Calu3 (cell line): ENCODE measurements at regions not wholly inside any gene's neighbourhood (a gene's known extent, or its start where the extent isn't known, plus 50 kb on each side); places are given as distances from the start of the nearest gene placed in this dataset.

ENCODE experiments used
- BruUV-seq: library from RNA; stranded (reverse); fragments of 400-500 nt; replicated peaks from 2 replicates; lab custom pipeline; 2021; lab: Mats Ljungman, UMichigan
- CTCF ChIA-PET: fragments of 300-600 bp; sonication (Branson Sonifier 250); formaldehyde crosslinking; loops from one replicate; lab custom pipeline; 2022; ENCODE audit warnings: antibody characterized with exemption; lab: Charles Lee
- DNase-seq: peaks from one replicate; pipeline ENCODE4 v3.0.0; 2022
- H3K27ac Mint-ChIP-seq: one replicate; pipeline ENCODE4 v1.8.0; 2022; ENCODE audit warnings: mixed read lengths; ENCODE audit not compliant: unreplicated experiment
- H3K27me3 Mint-ChIP-seq: one replicate; pipeline ENCODE4 v1.8.0; 2022; ENCODE audit warnings: mixed read lengths; ENCODE audit not compliant: unreplicated experiment
- H3K36me3 Mint-ChIP-seq: one replicate; pipeline ENCODE4 v1.8.0; 2022; ENCODE audit warnings: mild to moderate bottlenecking, moderate library complexity, mixed read lengths; ENCODE audit not compliant: insufficient read depth, unreplicated experiment
- H3K4me1 Mint-ChIP-seq: one replicate; pipeline ENCODE4 v1.8.0; 2022; ENCODE audit warnings: mild to moderate bottlenecking, low read depth, mixed read lengths; ENCODE audit not compliant: unreplicated experiment
- H3K4me3 Mint-ChIP-seq: one replicate; pipeline ENCODE4 v1.8.0; 2022; ENCODE audit warnings: mild to moderate bottlenecking, low read depth, moderate library complexity, mixed read lengths; ENCODE audit not compliant: unreplicated experiment
- H3K9me3 Mint-ChIP-seq: one replicate; pipeline ENCODE4 v1.8.0; 2022; ENCODE audit warnings: low read depth, mixed read lengths; ENCODE audit not compliant: unreplicated experiment
- CTCF ChIP-seq: fragments of 200-600 bp; IDR thresholded peaks from one replicate; pipeline ENCODE4 v1.8.0; 2022; ENCODE audit warnings: antibody characterized with exemption; ENCODE audit not compliant: unreplicated experiment
- intact Hi-C: fragments of 100-400 bp; cut with micrococcal nuclease; formaldehyde crosslinking; loops from one replicate; pipeline ENCODE4 v1.10.0; 2022; ENCODE audit not compliant: unreplicated experiment

- CTCF ChIA-PET: interaction anchor here (0.6 kb wide), 1 partner anchor 360 kb away, joined by 3 read pairs; no protein-coding TSS in a partner anchor
- Mint-ChIP-seq H3K4me1 (no peaks in the 10 kb centered on the region), H3K27ac (no peak overlapping the region), H3K36me3 (no peaks in the 10 kb centered on the region), H3K4me3 (no peak overlapping the region), H3K9me3 (no peaks in the 10 kb centered on the region), H3K27me3 (peaks cover 43% of the 10 kb centered on the region)
- intact Hi-C loops: no loop called here
- TF ChIP-seq CTCF: no peak
- DNase-seq: no peak
- no TSS peak for BruUV-seq
Observed at GRCh38 chr2:10234409-10235094, 68.2 kb upstream of the HPCAL1 start.

DNA sequence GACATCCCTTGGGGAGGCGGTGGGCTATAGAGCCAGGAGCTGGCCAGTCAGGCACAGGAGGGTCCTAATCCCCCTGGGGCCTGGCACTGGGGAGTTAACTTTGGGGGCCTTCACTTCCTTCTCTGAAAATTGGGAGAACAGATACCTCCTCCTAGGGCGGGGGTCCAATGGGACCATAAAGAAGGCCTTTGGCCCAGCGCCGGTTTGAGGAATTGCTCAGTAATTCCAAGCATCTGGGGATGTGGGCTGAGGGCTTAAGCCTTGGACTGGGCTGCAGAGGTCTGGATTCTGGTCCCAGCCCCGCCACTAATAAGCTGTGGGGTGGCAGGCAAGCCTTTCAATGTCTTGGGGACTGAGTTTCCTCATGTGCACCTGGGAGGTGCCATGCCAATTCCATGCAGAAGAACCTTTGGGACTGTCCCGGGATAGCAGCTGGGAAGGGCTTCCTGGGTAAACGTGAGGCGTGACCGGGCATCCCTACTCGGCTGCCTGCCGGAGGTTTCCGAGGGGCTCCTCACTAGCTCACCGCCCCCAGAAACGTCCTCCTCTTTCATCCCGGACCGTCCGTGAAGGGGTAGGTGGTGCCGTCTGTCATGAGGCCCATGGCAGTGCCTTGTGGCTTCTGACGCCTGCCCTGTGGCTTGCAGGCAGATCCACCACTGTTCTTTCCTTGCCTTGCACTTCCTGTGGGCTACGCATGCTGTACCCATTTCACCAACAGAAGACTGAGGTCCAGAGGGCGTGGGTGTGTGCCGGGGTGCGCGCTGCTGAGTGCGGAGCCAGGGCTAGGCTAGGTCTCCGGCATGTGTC lies 67.4 kb upstream of the HPCAL1 start:
- Mint-ChIP-seq H3K9me3 (no peaks in the 10 kb centered on the region), H3K36me3 (no peaks in the 10 kb centered on the region), H3K27me3 (peaks cover 36% of the 10 kb centered on the region), H3K4me3 (no peak overlapping the region), H3K27ac (no peak overlapping the region), H3K4me1 (no peaks in the 10 kb centered on the region)
- CTCF ChIA-PET: interaction anchor here (0.6 kb wide), 1 partner anchor 359 kb away, joined by 3 read pairs; no protein-coding TSS in a partner anchor
- DNase-seq: no peak
- TF ChIP-seq CTCF: no peak
- no TSS peak for BruUV-seq
- intact Hi-C loops: no loop called here

GRCh38 chr2:10235909-10236550 lies 66.7 kb upstream of the HPCAL1 start:
- Mint-ChIP-seq H3K36me3 (no peaks in the 10 kb centered on the region), H3K9me3 (no peaks in the 10 kb centered on the region), H3K27ac (no peak overlapping the region), H3K4me1 (no peaks in the 10 kb centered on the region), H3K4me3 (no peak overlapping the region), H3K27me3 (peaks cover 36% of the 10 kb centered on the region)
- intact Hi-C loops: no loop called here
- CTCF ChIA-PET: no interaction called here
- no peak for TF ChIP-seq CTCF
- DNase-seq: no peak
- no TSS peak for BruUV-seq

- H3K4me1 Mint-ChIP-seq: no peaks in the 10 kb centered on the region
- no peak overlapping the region for H3K4me3 Mint-ChIP-seq
- CTCF ChIA-PET: no interaction called here
- no peaks in the 10 kb centered on the region for H3K36me3 Mint-ChIP-seq
- intact Hi-C loops: no loop called here
- H3K27ac Mint-ChIP-seq: no peak overlapping the region
- no peak for DNase-seq
- peaks cover 36% of the 10 kb centered on the region for H3K27me3 Mint-ChIP-seq
- no TSS peak for BruUV-seq
- TF ChIP-seq CTCF: no peak
- no peaks in the 10 kb centered on the region for H3K9me3 Mint-ChIP-seq
Observed at GRCh38 chr2:10236571-10237391, 65.9 kb upstream of the HPCAL1 start.
